H1 (cell line): ENCODE measurements at regions not wholly inside any gene's neighbourhood (a gene's known extent, or its start where the extent isn't known, plus 50 kb on each side); places are given as distances from the start of the nearest gene placed in this dataset.

Source experiments
- CTCF ChIA-PET: fragments of 300-600 bp; sonication (Branson Sonifier 250); formaldehyde crosslinking; loops from one replicate; lab custom pipeline; 2021; ENCODE audit not compliant: partially characterized antibody; lab: Charles Lee
- POLR2A ChIA-PET: fragments of 300-600 bp; sonication (Branson Sonifier 250); formaldehyde crosslinking; loops from one replicate; lab custom pipeline; 2021; ENCODE audit warnings: inconsistent platforms; ENCODE audit not compliant: partially characterized antibody; lab: Charles Lee
- DNase-seq, 2 experiments: peaks; one replicate each; pipeline versions ENCODE4 v3.0.0 to v3.0.0-alpha.2; 2010 to 2022; ENCODE audit warnings: low spot score in 2 of 2, low read depth in 1 of 2, mixed read lengths in 1 of 2
- FAIRE-seq: peaks from 2 replicates; lab custom pipeline; 2011; peaks lifted over from hg19 to GRCh38; lab: Jason Lieb, UNC
- H2AFZ ChIP-seq: 2 replicates; pipeline ENCODE4 v1.8.1; 2012; ENCODE audit warnings: low read length, inconsistent platforms
- H2AK5ac ChIP-seq: 2 replicates; pipeline ENCODE4 v1.6.1; 2013; ENCODE audit warnings: low read depth, low read length
- H2BK120ac ChIP-seq: replicated peaks from 2 replicates; pipeline ENCODE3; 2013; ENCODE audit warnings: low read depth, low read length, inconsistent platforms
- H2BK12ac ChIP-seq: 2 replicates; pipeline ENCODE4 v1.6.1; 2013; ENCODE audit warnings: low read depth, low read length
- H2BK15ac ChIP-seq: 2 replicates; pipeline ENCODE4 v1.6.1; 2013; ENCODE audit warnings: low read length
- H2BK20ac ChIP-seq: 2 replicates; pipeline ENCODE4 v1.6.1; 2013; ENCODE audit warnings: low read length
- H2BK5ac ChIP-seq: 2 replicates; pipeline ENCODE4 v1.6.1; 2013; ENCODE audit warnings: low read depth, low read length
- H3K14ac ChIP-seq: 2 replicates; pipeline ENCODE4 v1.6.1; 2013; ENCODE audit warnings: inconsistent platforms; ENCODE audit not compliant: insufficient read length
- H3K18ac ChIP-seq: 2 replicates; pipeline ENCODE4 v1.6.1; 2013; ENCODE audit warnings: low read length; ENCODE audit errors: extremely low read depth
- H3K23ac ChIP-seq: 2 replicates; pipeline ENCODE4 v1.6.1; 2013; ENCODE audit warnings: inconsistent platforms; ENCODE audit not compliant: insufficient read length
- H3K23me2 ChIP-seq: 2 replicates; pipeline ENCODE4 v1.6.1; 2013; ENCODE audit warnings: low read depth, low read length
- H3K27ac ChIP-seq: 2 replicates; pipeline ENCODE4 v1.6.1; 2011; ENCODE audit warnings: low read depth, low read length, inconsistent platforms
- H3K27me3 ChIP-seq, 4 experiments: replicated peaks in 1 of 4; 1 replicate in 1 of 4; 2 replicates in 3 of 4; pipeline versions ENCODE4 v1.6.1 to v1.8.1; 2011 to 2013; ENCODE audit warnings: low read length in 3 of 4, mild to moderate bottlenecking in 3 of 4, inconsistent platforms in 2 of 4, mixed read lengths in 2 of 4, moderate library complexity in 1 of 4; ENCODE audit not compliant: control insufficient read depth in 3 of 4, insufficient read depth in 3 of 4; ENCODE audit errors: extremely low read depth in 1 of 4
- H3K36me3 ChIP-seq, 4 experiments: 2 replicates each; pipeline versions ENCODE4 v1.6.1 to v1.8.1; 2011 to 2013; ENCODE audit warnings: mild to moderate bottlenecking in 4 of 4, low read length in 3 of 4, moderate library complexity in 2 of 4, control low read depth in 1 of 4, inconsistent platforms in 1 of 4; ENCODE audit not compliant: insufficient read depth in 4 of 4, control insufficient read depth in 2 of 4
- H3K4ac ChIP-seq: replicated peaks from 2 replicates; pipeline ENCODE3; 2013; ENCODE audit warnings: low read length, low read depth, mixed read lengths, inconsistent platforms; ENCODE audit not compliant: insufficient read length
- H3K4me1 ChIP-seq, 4 experiments: replicated peaks in 1 of 4; 1 replicate in 1 of 4; 2 replicates in 3 of 4; pipeline versions ENCODE4 v1.6.1 to v1.8.1; 2011 to 2013; ENCODE audit warnings: low read length in 3 of 4, inconsistent platforms in 2 of 4, mixed read lengths in 1 of 4; ENCODE audit not compliant: insufficient read depth in 4 of 4, control insufficient read depth in 3 of 4
- H3K4me2 ChIP-seq, 2 experiments: 2 replicates each; pipeline versions ENCODE4 v1.6.1 to v1.8.1; 2011 to 2013; ENCODE audit warnings: low read depth in 2 of 2, low read length in 2 of 2, control low read depth in 1 of 2, inconsistent platforms in 1 of 2, mild to moderate bottlenecking in 1 of 2; ENCODE audit not compliant: insufficient read depth in 1 of 2
- H3K4me3 ChIP-seq, 4 experiments: fragments of 200-600, 300-600 bp in 1 of 4; sonication (generic), shearing (Covaris generic), sonication (Bioruptor Twin) in 1 of 4; 2 replicates each; pipeline versions ENCODE4 v1.5.1 to v1.8.1; 2011 to 2016; ENCODE audit warnings: low read length in 4 of 4, low read depth in 3 of 4, control low read depth in 2 of 4, inconsistent platforms in 2 of 4, mild to moderate bottlenecking in 2 of 4, mixed read lengths in 1 of 4, moderate library complexity in 1 of 4; ENCODE audit not compliant: insufficient read depth in 2 of 4; ENCODE audit errors: extremely low read depth in 1 of 4
- H3K56ac ChIP-seq: replicated peaks from 2 replicates; pipeline ENCODE3; 2013; ENCODE audit warnings: low read depth, mild to moderate bottlenecking, mixed read lengths, low read length, inconsistent platforms; ENCODE audit not compliant: insufficient read length
- H3K79me1 ChIP-seq: 2 replicates; pipeline ENCODE4 v1.6.1; 2013; ENCODE audit warnings: low read depth, low read length, control low read depth
- H3K79me2 ChIP-seq, 2 experiments: 2 replicates each; pipeline versions ENCODE4 v1.6.1 to v1.8.1; 2012 to 2013; ENCODE audit warnings: low read length in 2 of 2, mild to moderate bottlenecking in 2 of 2, inconsistent platforms in 1 of 2; ENCODE audit not compliant: insufficient read depth in 2 of 2, control insufficient read depth in 1 of 2
- H3K9ac ChIP-seq, 4 experiments: replicated peaks in 1 of 4; 1 replicate in 1 of 4; 2 replicates in 3 of 4; pipeline versions ENCODE4 v1.6.1 to v1.8.1; 2011 to 2013; ENCODE audit warnings: low read depth in 3 of 4, low read length in 3 of 4, control low read depth in 2 of 4, mild to moderate bottlenecking in 2 of 4, moderate library complexity in 2 of 4, inconsistent platforms in 1 of 4; ENCODE audit errors: extremely low read depth in 1 of 4
- H3K9me3 ChIP-seq, 2 experiments: 2 replicates each; pipeline versions ENCODE4 v1.6.1 to v1.8.1; 2012 to 2013; ENCODE audit warnings: mild to moderate bottlenecking in 2 of 2, moderate library complexity in 2 of 2, control low read depth in 1 of 2, inconsistent platforms in 1 of 2, low read depth in 1 of 2, low read length in 1 of 2, mixed read lengths in 1 of 2; ENCODE audit not compliant: insufficient read depth in 2 of 2
- H4K20me1 ChIP-seq, 2 experiments: replicated peaks in 1 of 2; 2 replicates each; pipeline versions ENCODE3 to v1.8.1; 2011 to 2013; ENCODE audit warnings: inconsistent platforms in 2 of 2, low read length in 2 of 2, mild to moderate bottlenecking in 1 of 2; ENCODE audit not compliant: insufficient read depth in 2 of 2, control insufficient read depth in 1 of 2
- H4K5ac ChIP-seq: 2 replicates; pipeline ENCODE4 v1.6.1; 2013; ENCODE audit warnings: low read length, low read depth, mixed read lengths, inconsistent platforms; ENCODE audit not compliant: insufficient read length
- H4K8ac ChIP-seq: 2 replicates; pipeline ENCODE4 v1.8.0; 2013; ENCODE audit warnings: mild to moderate bottlenecking, moderate library complexity, low read length, inconsistent platforms; ENCODE audit not compliant: insufficient read depth; ENCODE audit errors: extremely low read depth
- H4K91ac ChIP-seq: replicated peaks from 2 replicates; pipeline ENCODE3; 2013; ENCODE audit warnings: low read length, mixed read lengths, inconsistent platforms; ENCODE audit not compliant: insufficient read length
- CHD1 ChIP-seq: IDR thresholded peaks from 2 replicates; pipeline ENCODE4 v1.6.1; 2012; ENCODE audit warnings: low read depth, low read length, improper control_type of control experiment
- WGBS, 2 experiments: shearing (Covaris generic) in 1 of 2; methylation state at CpG; one replicate each; pipeline versions ENCODE4 v1.1.6 to v1.1.7; 2013 to 2015; ENCODE audit warnings: low lambda C conversion rate in 2 of 2, mixed read lengths in 2 of 2, inconsistent platforms in 1 of 2, low coverage in 1 of 2, missing lambda C conversion rate in 1 of 2; ENCODE audit not compliant: insufficient replicate concordance in 2 of 2, insufficient coverage in 1 of 2, insufficient read length in 1 of 2; ENCODE audit errors: extremely low coverage in 1 of 2, missing lambda C conversion rate in 1 of 2; 5-methylcytosine and 5-hydroxymethylcytosine counted together

GRCh38 chr5:26563979-26564378 is 474.4 kb downstream of the CDH9 start:
- H3K4me3 ChIP-seq: no peak overlapping the region
- no peak overlapping the region for H4K91ac ChIP-seq
- no peak overlapping the region for H3K56ac ChIP-seq
- no peak overlapping the region for H3K9ac ChIP-seq
- H3K23ac ChIP-seq: no peak overlapping the region
- H2BK5ac ChIP-seq: no peak overlapping the region
- H3K4me1 ChIP-seq: no peaks in the 10 kb centered on the region
- peaks cover 0 to 5% of the 10 kb centered on the region in 2 experiments; a peak in 1 of 4 replicates for H3K9me3 ChIP-seq
- H3K18ac ChIP-seq: no peak overlapping the region
- H3K36me3 ChIP-seq: no peaks in the 10 kb centered on the region
- H3K14ac ChIP-seq: no peak overlapping the region
- no peaks in the 10 kb centered on the region for H3K79me1 ChIP-seq
- no peak overlapping the region for H2AFZ ChIP-seq
- H3K27me3 ChIP-seq: no peaks in the 10 kb centered on the region
- H3K27ac ChIP-seq: no peak overlapping the region
- H4K8ac ChIP-seq: no peak overlapping the region
- no peaks in the 10 kb centered on the region for H4K20me1 ChIP-seq
- H2BK20ac ChIP-seq: no peak overlapping the region
- 93% methylated on average over 2 of the region's 2 CpGs; no CpG with 5 or more reads in 1 of the 2 experiments for WGBS, 2 experiments
- DNase-seq: no peak
- H2BK120ac ChIP-seq: no peak overlapping the region
- POLR2A ChIA-PET: no interaction called here
- H3K79me2 ChIP-seq: no peaks in the 10 kb centered on the region
- no peak for FAIRE-seq
- no peak overlapping the region for H2AK5ac ChIP-seq
- H3K4me2 ChIP-seq: no peak overlapping the region
- no peak overlapping the region for H4K5ac ChIP-seq
- no peak overlapping the region for H2BK15ac ChIP-seq
- CTCF ChIA-PET: no interaction called here
- no peak overlapping the region for H3K4ac ChIP-seq
- no peak overlapping the region for H2BK12ac ChIP-seq
- H3K23me2 ChIP-seq: no peaks in the 10 kb centered on the region
- no peak for TF ChIP-seq CHD1
